Liver (tissue), 3 donors: ENCODE measurements at regions not wholly inside any gene's neighbourhood (a gene's known extent, or its start where the extent isn't known, plus 50 kb on each side); places are given as distances from the start of the nearest gene placed in this dataset.

Experiments used
- CTCF ChIP-seq: fragments of 150-350 bp; IDR thresholded peaks from 2 replicates; pipeline ENCODE4 v1.5.1; 2017; ENCODE audit warnings: improper control_type of control experiment, low read depth, low read length; ENCODE audit not compliant: missing input control
- EGR1 ChIP-seq, 2 donors: IDR thresholded peaks; 2 replicates each; pipeline ENCODE4 v1.6.1; 2016 to 2018; ENCODE audit warnings: antibody characterized with exemption in 2 of 2, low read depth in 2 of 2
- FOXA2 ChIP-seq: IDR thresholded peaks from 2 replicates; pipeline ENCODE4 v1.6.1; 2016; ENCODE audit warnings: antibody characterized with exemption
- GABPA ChIP-seq, 2 donors: IDR thresholded peaks in 1 of 2; conservative IDR thresholded peaks in 1 of 2; 2 replicates each; pipeline ENCODE4 v1.6.1; 2016; ENCODE audit warnings: antibody characterized with exemption in 2 of 2, mild to moderate bottlenecking in 1 of 2, moderate library complexity in 1 of 2
- JUND ChIP-seq, 2 donors: IDR thresholded peaks; 2 replicates each; pipeline ENCODE4 v1.6.1; 2016; ENCODE audit warnings: antibody characterized with exemption in 2 of 2
- MAX ChIP-seq: IDR thresholded peaks from 2 replicates; pipeline ENCODE4 v1.6.1; 2016; ENCODE audit warnings: antibody characterized with exemption
- RAD21 ChIP-seq, 2 donors: IDR thresholded peaks; 2 replicates each; pipeline ENCODE4 v1.6.1; 2016; ENCODE audit warnings: antibody characterized with exemption in 2 of 2, mild to moderate bottlenecking in 2 of 2
- REST ChIP-seq: IDR thresholded peaks from 2 replicates; pipeline ENCODE4 v1.6.1; 2016; ENCODE audit warnings: antibody characterized with exemption, mild to moderate bottlenecking
- RXRA ChIP-seq, 2 donors: IDR thresholded peaks; 2 replicates each; pipeline ENCODE4 v1.6.1; 2017 to 2018; ENCODE audit warnings: antibody characterized with exemption in 2 of 2, mild to moderate bottlenecking in 1 of 2
- SP1 ChIP-seq: IDR thresholded peaks from 2 replicates; pipeline ENCODE4 v1.6.1; 2018; ENCODE audit warnings: antibody characterized with exemption, mild to moderate bottlenecking
- TAF1 ChIP-seq: conservative IDR thresholded peaks from 2 replicates; pipeline ENCODE4 v1.6.1; 2016; ENCODE audit warnings: antibody characterized with exemption, mild to moderate bottlenecking
- YY1 ChIP-seq: IDR thresholded peaks from 2 replicates; pipeline ENCODE4 v1.6.1; 2016; ENCODE audit warnings: antibody characterized with exemption, mild to moderate bottlenecking
- ZBTB33 ChIP-seq: IDR thresholded peaks from 2 replicates; pipeline ENCODE4 v1.6.1; 2016; ENCODE audit warnings: antibody characterized with exemption
- donor health status: healthy.
- donor health status: healthy.

- TF ChIP-seq CTCF, result no peak
- no peak for TF ChIP-seq RAD21 (IDR thresholded peaks at IDR 0.05)
- TF ChIP-seq REST, result no peak
- no peak for TF ChIP-seq RXRA (IDR thresholded peaks at IDR 0.05)
- TF ChIP-seq ZBTB33, result no peak
- TF ChIP-seq JUND (IDR thresholded peaks at IDR 0.05), result no peak
- TF ChIP-seq SP1, result no peak
- no peak for TF ChIP-seq YY1
- TF ChIP-seq TAF1, result no peak
- TF ChIP-seq MAX, result no peak
- no peak for TF ChIP-seq GABPA (IDR thresholded peaks at IDR 0.05 in 1 of 2, conservative IDR thresholded peaks at IDR 0.05 in 1 of 2)
- TF ChIP-seq FOXA2, result no peak
- TF ChIP-seq EGR1 (IDR thresholded peaks at IDR 0.05; ENCODE audit: low read depth in 2 of 2), result no peak
Measured at GRCh38 chr3:130834476-130834875, 59.4 kb upstream of the ATP2C1 start.
